SK-N-SH (cell line): ENCODE measurements at regions not wholly inside any gene's neighbourhood (a gene's known extent, or its start where the extent isn't known, plus 50 kb on each side); places are given as distances from the start of the nearest gene placed in this dataset.

Experiments used
- CTCF ChIA-PET: fragments of 300-600, 350-600 bp; formaldehyde crosslinking; extraction: SDS; loops from one replicate; lab custom pipeline; 2021; lab: Yijun Ruan, JAX
- POLR2A ChIA-PET: fragments of 350-600 bp; sonication (Branson Sonifier 250); formaldehyde crosslinking; extraction: SDS; loops from one replicate; lab custom pipeline; 2020; ENCODE audit warnings: antibody characterized with exemption, inconsistent platforms; lab: Yijun Ruan, JAX
- DNase-seq: peaks from one replicate; pipeline ENCODE4 v3.0.0; 2012
- H2AFZ ChIP-seq: fragments of 200-600 bp; sonication (generic); 2 replicates; pipeline ENCODE4 v1.8.1; 2016; ENCODE audit warnings: antibody characterized with exemption, mild to moderate bottlenecking, low read depth
- H3F3A ChIP-seq: fragments of 200-600 bp; sonication (generic); replicated peaks from 2 replicates; pipeline ENCODE3; 2016; ENCODE audit warnings: antibody characterized with exemption, mild to moderate bottlenecking; ENCODE audit not compliant: insufficient read depth
- H3K27ac ChIP-seq, 2 experiments: fragments of 200-500 bp in 1 of 2; fragments of 200-600 bp in 1 of 2; sonication (Bioruptor generic) in 1 of 2; sonication (generic), shearing (Covaris generic) in 1 of 2; 2 replicates each; pipeline versions ENCODE4 v1.5.1 to v1.6.1; 2014 to 2016; ENCODE audit warnings: low read depth in 2 of 2, inconsistent platforms in 1 of 2, low read length in 1 of 2, mild to moderate bottlenecking in 1 of 2, mixed read lengths in 1 of 2
- H3K27me3 ChIP-seq: fragments of 200-600 bp; sonication (generic), shearing (Covaris generic); 2 replicates; pipeline ENCODE4 v1.6.1; 2016; ENCODE audit warnings: mixed run types; ENCODE audit not compliant: insufficient read depth
- H3K36me3 ChIP-seq, 2 experiments: fragments of 200-500 bp in 1 of 2; fragments of 200-600 bp in 1 of 2; sonication (Bioruptor generic) in 1 of 2; sonication (generic) in 1 of 2; replicated peaks in 1 of 2; 2 replicates each; pipeline versions ENCODE3 to v1.5.1; 2014 to 2016; ENCODE audit warnings: low read length in 1 of 2, mild to moderate bottlenecking in 1 of 2; ENCODE audit not compliant: insufficient read depth in 2 of 2, control insufficient read depth in 1 of 2
- H3K4me1 ChIP-seq, 2 experiments: fragments of 200-500 bp in 1 of 2; fragments of 200-600 bp in 1 of 2; sonication (Bioruptor generic) in 1 of 2; sonication (generic), shearing (Covaris generic) in 1 of 2; 2 replicates each; pipeline versions ENCODE4 v1.5.1 to v1.6.1; 2014 to 2016; ENCODE audit warnings: low read depth in 1 of 2, low read length in 1 of 2, mixed run types in 1 of 2; ENCODE audit not compliant: insufficient read depth in 2 of 2, control insufficient read depth in 1 of 2
- H3K4me2 ChIP-seq: fragments of 200-600 bp; sonication (generic), shearing (Covaris generic); 2 replicates; pipeline ENCODE4 v1.6.1; 2017; ENCODE audit warnings: mixed run types
- H3K4me3 ChIP-seq, 2 experiments: fragments of 200-500 bp in 1 of 2; fragments of 200-600 bp in 1 of 2; sonication (Bioruptor generic) in 1 of 2; sonication (generic), shearing (Covaris generic) in 1 of 2; 2 replicates each; pipeline versions ENCODE4 v1.5.1 to v1.8.1; 2014 to 2016; ENCODE audit warnings: low read depth in 2 of 2, inconsistent platforms in 1 of 2, low read length in 1 of 2, mild to moderate bottlenecking in 1 of 2, mixed read lengths in 1 of 2, moderate library complexity in 1 of 2
- H3K79me2 ChIP-seq: fragments of 200-600 bp; sonication (generic); 2 replicates; pipeline ENCODE4 v1.8.1; 2017; ENCODE audit warnings: mild to moderate bottlenecking; ENCODE audit not compliant: insufficient read depth
- H3K9ac ChIP-seq: fragments of 200-600 bp; sonication (generic); 2 replicates; pipeline ENCODE4 v1.6.1; 2017; ENCODE audit warnings: mixed run types
- H3K9me2 ChIP-seq: fragments of 200-600 bp; sonication (generic); 2 replicates; pipeline ENCODE4 v1.6.1; 2017; ENCODE audit warnings: mixed run types
- H3K9me3 ChIP-seq: fragments of 200-600 bp; sonication (generic); 2 replicates; pipeline ENCODE4 v1.6.1; 2017; ENCODE audit warnings: mixed run types, mild to moderate bottlenecking, moderate library complexity
- H4K20me1 ChIP-seq: fragments of 200-600 bp; sonication (generic); 2 replicates; pipeline ENCODE4 v1.6.1; 2017; ENCODE audit warnings: mild to moderate bottlenecking, mixed run types; ENCODE audit not compliant: insufficient read depth
- EZH2phosphoT487 ChIP-seq: fragments of 200-600 bp; sonication (generic); IDR thresholded peaks from 2 replicates; pipeline ENCODE4 v1.6.1; 2017; ENCODE audit warnings: low read depth, mixed run types, mild to moderate bottlenecking, antibody characterized with exemption, moderate library complexity, borderline replicate concordance
- FOSL2 ChIP-seq: IDR thresholded peaks from 2 replicates; pipeline ENCODE4 v1.4.0; 2012; ENCODE audit warnings: low read depth, mild to moderate bottlenecking, moderate library complexity, borderline replicate concordance
- GABPA ChIP-seq: IDR thresholded peaks from 2 replicates; pipeline ENCODE4 v1.4.0; 2012; ENCODE audit warnings: low read depth, mild to moderate bottlenecking
- JUND ChIP-seq: IDR thresholded peaks from 2 replicates; pipeline ENCODE4 v1.4.0; 2012
- MXI1 ChIP-seq: IDR thresholded peaks from 2 replicates; pipeline ENCODE4 v1.6.1; 2012; ENCODE audit warnings: mild to moderate bottlenecking, low read depth, low read length, improper control_type of control experiment
- NFIC ChIP-seq: IDR thresholded peaks from 2 replicates; pipeline ENCODE4 v1.4.0; 2012; ENCODE audit warnings: borderline replicate concordance
- NRF1 ChIP-seq: IDR thresholded peaks from 2 replicates; pipeline ENCODE4 v1.6.1; 2012; ENCODE audit warnings: low read depth, mild to moderate bottlenecking, low read length
- PBX3 ChIP-seq: IDR thresholded peaks from 2 replicates; pipeline ENCODE4; 2012
- RAD21 ChIP-seq: IDR thresholded peaks from 2 replicates; pipeline ENCODE4 v1.6.1; 2012; ENCODE audit warnings: mild to moderate bottlenecking, low read length
- RCOR1 ChIP-seq: fragments of 150-350 bp; IDR thresholded peaks from 2 replicates; pipeline ENCODE4 v1.6.1; 2017; ENCODE audit warnings: antibody characterized with exemption, low read length
- RFX5 ChIP-seq: IDR thresholded peaks from 2 replicates; pipeline ENCODE4 v1.6.1; 2012; ENCODE audit warnings: mild to moderate bottlenecking, improper control_type of control experiment, low read length
- RXRA ChIP-seq: IDR thresholded peaks from 2 replicates; pipeline ENCODE4 v1.4.0; 2012; ENCODE audit warnings: low read depth, mild to moderate bottlenecking, borderline replicate concordance
- SIN3A ChIP-seq: IDR thresholded peaks from 2 replicates; pipeline ENCODE4 v1.6.1; 2012; ENCODE audit warnings: low read depth, mild to moderate bottlenecking, low read length, moderate library complexity, borderline replicate concordance
- SMC3 ChIP-seq: IDR thresholded peaks from 2 replicates; pipeline ENCODE4 v1.6.1; 2012; ENCODE audit warnings: low read depth, low read length, improper control_type of control experiment
- TAF1 ChIP-seq: IDR thresholded peaks from 2 replicates; pipeline ENCODE4 v1.6.1; 2012; ENCODE audit warnings: low read depth, mild to moderate bottlenecking, low read length, moderate library complexity, borderline replicate concordance
- TCF12 ChIP-seq: IDR thresholded peaks from 2 replicates; pipeline ENCODE4 v1.4.0; 2012
- TEAD4 ChIP-seq: IDR thresholded peaks from 2 replicates; pipeline ENCODE4 v1.4.0; 2012; ENCODE audit warnings: mild to moderate bottlenecking, borderline replicate concordance; ENCODE audit not compliant: insufficient read depth
- USF1 ChIP-seq: IDR thresholded peaks from 2 replicates; pipeline ENCODE4 v1.4.0; 2012; ENCODE audit warnings: low read depth, borderline replicate concordance
- USF2 ChIP-seq: fragments of 150-350 bp; IDR thresholded peaks from 2 replicates; pipeline ENCODE4 v1.6.1; 2017; ENCODE audit warnings: antibody characterized with exemption, low read length, low read depth, borderline replicate concordance
- YY1 ChIP-seq: IDR thresholded peaks from 2 replicates; pipeline ENCODE4 v1.4.0; 2012; ENCODE audit warnings: low read depth, mild to moderate bottlenecking
- WGBS: methylation state at CpG from one replicate; pipeline ENCODE4 v1.1.6; 2017; ENCODE audit warnings: low lambda C conversion rate; 5-methylcytosine and 5-hydroxymethylcytosine counted together

- 0% methylated on average over 2 of the region's 2 CpGs for WGBS
- no peaks in the 10 kb centered on the region for H3K4me1 ChIP-seq
- no peaks in the 10 kb centered on the region; the same call in 1 of the 2 replicates for H3K27me3 ChIP-seq
- no peak overlapping the region for H3K4me3 ChIP-seq
- no peaks in the 10 kb centered on the region for H4K20me1 ChIP-seq
- H3K9me3 ChIP-seq, result no peaks in the 10 kb centered on the region
- H2AFZ ChIP-seq, result no peak overlapping the region
- H3K9me2 ChIP-seq, result 0 out of 2 replicates have a peak, but pooled peaks cover 3% of the 10 kb centered on the region
- H3K27ac ChIP-seq, result no peak overlapping the region
- H3F3A ChIP-seq, result no peaks in the 10 kb centered on the region
- DNase-seq, result no peak
- ChIA-PET CTCF (interaction anchor here (1.2 kb wide), 1 partner anchor 160 kb away, joined by 3 read pairs; no protein-coding TSS in a partner anchor), POLR2A (no interaction called here)
- H3K9ac ChIP-seq, result no peak overlapping the region
- no peaks in the 10 kb centered on the region for H3K79me2 ChIP-seq
- no peaks in the 10 kb centered on the region for H3K36me3 ChIP-seq
- no peak overlapping the region for H3K4me2 ChIP-seq
- TF ChIP-seq EZH2phosphoT487, result no peak
- no peak for TF ChIP-seq USF1
- TF ChIP-seq RXRA, result no peak
- TF ChIP-seq NRF1, result no peak
- no peak for TF ChIP-seq RFX5
- no peak for TF ChIP-seq RCOR1
- no peak for TF ChIP-seq RAD21
- no peak for TF ChIP-seq FOSL2
- no peak for TF ChIP-seq SMC3
- TF ChIP-seq GABPA, result no peak
- no peak for TF ChIP-seq SIN3A
- TF ChIP-seq TCF12, result no peak
- TF ChIP-seq TAF1, result no peak
- no peak for TF ChIP-seq TEAD4
- TF ChIP-seq MXI1, result no peak
- no peak for TF ChIP-seq USF2
- TF ChIP-seq JUND, result no peak
- TF ChIP-seq NFIC, result no peak
- no peak for TF ChIP-seq YY1
- no peak for TF ChIP-seq PBX3
These were observed 267.9 kb downstream of the ZNF326 start for GRCh38 chr1:90262791-90263190.
